HG03469 (cell line): ENCODE measurements at regions not wholly inside any gene's neighbourhood (a gene's known extent, or its start where the extent isn't known, plus 50 kb on each side); places are given as distances from the start of the nearest gene placed in this dataset.

Experiments used
- ATAC-seq: cut with Tn5 transposase; IDR thresholded peaks from one replicate; pipeline ENCODE4 v1.9.1; 2021; ENCODE audit warnings: mild to moderate bottlenecking, moderate library complexity, moderate number of reproducible peaks; ENCODE audit not compliant: unreplicated experiment

DNA sequence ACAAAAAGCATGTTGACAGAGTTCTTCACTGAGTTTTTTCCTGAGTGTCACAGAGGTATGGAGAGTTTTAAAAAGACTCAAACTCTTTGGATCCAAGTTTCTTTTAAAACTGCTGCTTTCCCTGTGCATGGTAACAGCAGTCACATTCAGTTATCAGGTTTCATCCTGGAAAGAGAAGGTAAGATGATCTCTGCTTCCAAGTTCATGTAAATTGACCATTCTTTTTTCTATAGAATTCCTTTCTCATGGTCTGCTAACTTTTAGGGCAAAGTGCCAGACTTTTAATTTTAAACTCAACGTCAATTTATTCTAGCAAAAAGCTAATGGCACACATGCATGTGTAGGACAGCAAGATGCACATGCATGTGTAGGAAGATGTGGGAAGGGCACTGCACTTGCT lies 52.5 kb upstream of the PRLR start:
- ATAC-seq, result no peak

DNA sequence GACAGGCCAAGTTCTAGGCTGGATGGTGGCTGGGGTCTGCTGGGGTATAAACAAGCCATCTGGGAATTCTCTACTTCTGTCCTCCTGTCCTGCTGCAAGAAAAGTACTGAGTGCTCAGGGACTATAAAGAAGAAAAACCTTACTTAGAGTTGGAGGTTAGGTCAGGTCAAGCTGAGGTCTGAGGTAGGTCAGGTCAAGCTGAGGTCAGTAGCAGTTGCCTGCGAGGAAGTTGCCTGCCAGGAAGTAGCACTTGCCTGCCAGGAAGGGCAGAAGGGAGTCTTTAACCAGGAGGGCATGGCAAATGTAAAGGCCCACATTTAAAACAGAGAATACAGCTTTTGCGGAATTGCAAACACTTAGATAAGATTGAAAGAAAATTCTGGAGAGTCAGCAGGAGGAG lies 51.3 kb upstream of the PRLR start:
- ATAC-seq, result no peak
